CD14-positive monocyte (primary cell): ENCODE measurements at regions not wholly inside any gene's neighbourhood (a gene's known extent, or its start where the extent isn't known, plus 50 kb on each side); places are given as distances from the start of the nearest gene placed in this dataset.

ENCODE experiments used
- DNase-seq, 3 donors: peaks; one replicate each; pipeline ENCODE4 v3.0.0-alpha.2; 2011 to 2022
- H2AFZ ChIP-seq: 2 replicates; pipeline ENCODE4 v1.6.0; 2012; ENCODE audit warnings: mild to moderate bottlenecking, low read depth, low read length, inconsistent platforms; ENCODE audit not compliant: insufficient read depth, poor library complexity, severe bottlenecking
- H3K27ac ChIP-seq, 2 donors: 1 replicate in 1 of 2; 2 replicates in 1 of 2; pipeline ENCODE4 v1.5.1; 2012 to 2013; ENCODE audit warnings: low read length in 2 of 2, control low read depth in 1 of 2, inconsistent platforms in 1 of 2, low read depth in 1 of 2, mild to moderate bottlenecking in 1 of 2
- H3K27me3 ChIP-seq, 2 donors: one replicate each; pipeline versions ENCODE4 v1.6.0 to v1.6.1; 2011 to 2013; ENCODE audit warnings: low read length in 2 of 2; ENCODE audit not compliant: control insufficient read depth in 2 of 2, insufficient read depth in 2 of 2
- H3K36me3 ChIP-seq, 2 donors: replicated peaks in 1 of 2; 1 replicate in 1 of 2; 2 replicates in 1 of 2; pipeline versions ENCODE4 v1.5.1 to v1.6.1; 2012 to 2013; ENCODE audit warnings: low read length in 2 of 2, control low read depth in 1 of 2, inconsistent platforms in 1 of 2, mild to moderate bottlenecking in 1 of 2; ENCODE audit not compliant: insufficient read depth in 2 of 2, control insufficient read depth in 1 of 2
- H3K4me1 ChIP-seq, 2 donors: 1 replicate in 1 of 2; 2 replicates in 1 of 2; pipeline versions ENCODE4 v1.5.1 to v1.6.1; 2012 to 2013; ENCODE audit warnings: low read length in 2 of 2, control low read depth in 1 of 2, inconsistent platforms in 1 of 2, mild to moderate bottlenecking in 1 of 2, moderate library complexity in 1 of 2; ENCODE audit not compliant: insufficient read depth in 2 of 2, control insufficient read depth in 1 of 2
- H3K4me2 ChIP-seq: replicated peaks from 2 replicates; pipeline ENCODE3; 2012; ENCODE audit warnings: low read length, moderate library complexity, mild to moderate bottlenecking; ENCODE audit not compliant: poor library complexity, severe bottlenecking; ENCODE audit errors: extremely low read depth
- H3K4me3 ChIP-seq, 3 experiments: fragments of 200-600 bp in 1 of 3; sonication (generic) in 1 of 3; replicated peaks in 1 of 3; 1 replicate in 2 of 3; 2 replicates in 1 of 3; pipeline ENCODE4 v1.5.1; 2011 to 2013; ENCODE audit warnings: low read length in 3 of 3, mild to moderate bottlenecking in 3 of 3, control low read depth in 2 of 3, low read depth in 2 of 3, inconsistent platforms in 1 of 3, moderate library complexity in 1 of 3
- H3K79me2 ChIP-seq: 2 replicates; pipeline ENCODE4 v1.6.0; 2012; ENCODE audit warnings: mild to moderate bottlenecking, control low read depth, inconsistent platforms, low read length, moderate library complexity; ENCODE audit not compliant: insufficient read depth
- H3K9ac ChIP-seq: 2 replicates; pipeline ENCODE4 v1.6.0; 2017; ENCODE audit warnings: low read length, mild to moderate bottlenecking; ENCODE audit not compliant: insufficient read depth, poor library complexity, severe bottlenecking
- H3K9me3 ChIP-seq, 2 donors: replicated peaks in 1 of 2; 1 replicate in 1 of 2; 2 replicates in 1 of 2; pipeline versions ENCODE4 v1.5.1 to v1.6.1; 2012 to 2013; ENCODE audit warnings: low read length in 2 of 2, control low read depth in 1 of 2; ENCODE audit not compliant: control insufficient read depth in 1 of 2, insufficient read depth in 1 of 2
- H4K20me1 ChIP-seq: 2 replicates; pipeline ENCODE4 v1.6.0; 2012; ENCODE audit warnings: mild to moderate bottlenecking, low read length, control low read depth, moderate library complexity; ENCODE audit not compliant: insufficient read depth
- H3K27ac Mint-ChIP-seq, 7 donors: one replicate each; pipeline ENCODE4 v1.8.0; 2020; ENCODE audit warnings: mild to moderate bottlenecking in 7 of 7, mixed read lengths in 7 of 7, moderate library complexity in 6 of 7, inconsistent platforms in 2 of 7
- H3K27me3 Mint-ChIP-seq, 3 donors: one replicate each; pipeline ENCODE4 v1.8.0; 2021 to 2022; ENCODE audit warnings: low read depth in 3 of 3, mild to moderate bottlenecking in 3 of 3, mixed read lengths in 3 of 3, moderate library complexity in 3 of 3, inconsistent platforms in 1 of 3
- H3K36me3 Mint-ChIP-seq, 2 donors: one replicate each; pipeline ENCODE4 v1.8.0; 2020; ENCODE audit warnings: mixed read lengths in 2 of 2, inconsistent platforms in 1 of 2, mild to moderate bottlenecking in 1 of 2
- H3K4me1 Mint-ChIP-seq: one replicate; pipeline ENCODE4 v1.8.0; 2020; ENCODE audit warnings: mild to moderate bottlenecking, mixed read lengths
- H3K4me3 Mint-ChIP-seq, 2 donors: one replicate each; pipeline ENCODE4 v1.8.0; 2020; ENCODE audit warnings: mild to moderate bottlenecking in 2 of 2, mixed read lengths in 2 of 2, moderate library complexity in 1 of 2
- H3K9me3 Mint-ChIP-seq, 7 donors: one replicate each; pipeline ENCODE4 v1.8.0; 2020 to 2022; ENCODE audit warnings: mixed read lengths in 7 of 7, mild to moderate bottlenecking in 6 of 7, moderate library complexity in 6 of 7, inconsistent platforms in 2 of 7
- CTCF ChIP-seq: fragments of 200-600 bp; IDR thresholded peaks from one replicate; pipeline ENCODE4 v1.8.0; 2022; ENCODE audit warnings: antibody characterized with exemption, mild to moderate bottlenecking
- WGBS: methylation state at CpG from one replicate; pipeline ENCODE4 v1.1.5; 2013; ENCODE audit warnings: missing lambda C conversion rate; ENCODE audit not compliant: insufficient coverage; 5-methylcytosine and 5-hydroxymethylcytosine counted together
- intact Hi-C, 2 donors: fragments of 100-400 bp; cut with micrococcal nuclease; formaldehyde crosslinking; loops; one replicate each; pipeline versions ENCODE4 v1.15.0 to v1.15.1; 2023

- H3K27me3 Mint-ChIP-seq = no peaks in the 10 kb centered on the region
- H3K4me1 Mint-ChIP-seq = peaks cover 16% of the 10 kb centered on the region
- Histone ChIP-seq H3K9ac (no peak overlapping the region), H4K20me1 (no peaks in the 10 kb centered on the region), H3K4me2 (no peak overlapping the region), H3K9me3 (no peaks in the 10 kb centered on the region), H3K79me2 (no peaks in the 10 kb centered on the region), H3K36me3 (no peaks in the 10 kb centered on the region), H3K27ac (no peak overlapping the region), H3K4me3 (no peak overlapping the region), H3K4me1 (peaks cover 2 to 10% of the 10 kb centered on the region in 2 donors), H2AFZ (no peak overlapping the region), H3K27me3 (no peaks in the 10 kb centered on the region)
- TF ChIP-seq CTCF = no peak
- no peak overlapping the region for H3K4me3 Mint-ChIP-seq
- intact Hi-C loops = no loop called here
- WGBS = no CpG with 5 or more reads among the region's 1 CpG
- H3K9me3 Mint-ChIP-seq = peaks cover 0 to 1% (median 0%) of the 10 kb centered on the region in 7 donors
- H3K36me3 Mint-ChIP-seq = no peaks in the 10 kb centered on the region
- DNase-seq = no peak
- no peak overlapping the region for H3K27ac Mint-ChIP-seq
Observed at GRCh38 chr6:14671261-14671681, 553.7 kb downstream of the CD83 start.

- no peak for DNase-seq
- no peaks in the 10 kb centered on the region for H3K9me3 ChIP-seq
- no peak overlapping the region for H3K4me3 ChIP-seq
- peaks cover 0 to 8% of the 10 kb centered on the region in 2 donors for H3K4me1 ChIP-seq
- H3K27me3 ChIP-seq = no peaks in the 10 kb centered on the region
- H3K4me3 Mint-ChIP-seq = no peak overlapping the region
- H3K27ac Mint-ChIP-seq = no peak overlapping the region
- no peaks in the 10 kb centered on the region for H3K79me2 ChIP-seq
- no CpG with 5 or more reads among the region's 1 CpG for WGBS
- no peaks in the 10 kb centered on the region for H3K9me3 Mint-ChIP-seq
- H3K9ac ChIP-seq = no peak overlapping the region
- no peak for TF ChIP-seq CTCF
- no peaks in the 10 kb centered on the region for H3K36me3 Mint-ChIP-seq
- H3K36me3 ChIP-seq = no peaks in the 10 kb centered on the region
- no peaks in the 10 kb centered on the region for H4K20me1 ChIP-seq
- no peak overlapping the region for H2AFZ ChIP-seq
- no peak overlapping the region for H3K27ac ChIP-seq
- no peaks in the 10 kb centered on the region for H3K27me3 Mint-ChIP-seq
- intact Hi-C loops = no loop called here
- peaks cover 10% of the 10 kb centered on the region for H3K4me1 Mint-ChIP-seq
- H3K4me2 ChIP-seq = no peak overlapping the region
Observed at GRCh38 chr6:14671937-14672336, 554.4 kb downstream of the CD83 start.
